ENCODE measurements at regions not wholly inside any gene's neighbourhood (a gene's known extent, or its start where the extent isn't known, plus 50 kb on each side); places are given as distances from the start of the nearest gene placed in this dataset.

GRCh38 chrX:74230094-74230493 is 73.9 kb upstream of the ZCCHC13 start:
- DNase-seq (ENCODE audit: extremely low read depth, insufficient read length) = no peak
- TF ChIP-seq CTCF (IDR thresholded peaks at IDR 0.05; ENCODE audit: insufficient read depth, low read length, poor library complexity, severe bottlenecking) = no peak
- H3K4me3 ChIP-seq (replicated peaks; ENCODE audit: low read depth, low read length) = no peak overlapping the region
- H3K36me3 ChIP-seq (ENCODE audit: control insufficient read depth, insufficient read depth, low read length) = no peaks in the 10 kb centered on the region; the same call in 1 of the 2 replicates
- H3K27me3 ChIP-seq (replicated peaks; ENCODE audit: control insufficient read depth, insufficient read depth, low read length) = no peaks in the 10 kb centered on the region

GRCh38 chrX:74225111-74225510 is 78.9 kb upstream of the ZCCHC13 start:
- no peak overlapping the region for H3K4me3 ChIP-seq (replicated peaks; ENCODE audit: low read depth, low read length)
- no peaks in the 10 kb centered on the region for H3K27me3 ChIP-seq (replicated peaks; ENCODE audit: control insufficient read depth, insufficient read depth, low read length)
- no peak for TF ChIP-seq CTCF (IDR thresholded peaks at IDR 0.05; ENCODE audit: insufficient read depth, low read length, poor library complexity, severe bottlenecking)
- H3K36me3 ChIP-seq (ENCODE audit: control insufficient read depth, insufficient read depth, low read length) = no peaks in the 10 kb centered on the region; the same call in 1 of the 2 replicates
- DNase-seq (ENCODE audit: extremely low read depth, insufficient read length) = no peak

- no peak overlapping the region for H3K4me3 ChIP-seq (replicated peaks; ENCODE audit: low read depth, low read length)
- no peak for TF ChIP-seq CTCF (IDR thresholded peaks at IDR 0.05; ENCODE audit: insufficient read depth, low read length, poor library complexity, severe bottlenecking)
- no peak for DNase-seq (ENCODE audit: extremely low read depth, insufficient read length)
- no peaks in the 10 kb centered on the region for H3K27me3 ChIP-seq (replicated peaks; ENCODE audit: control insufficient read depth, insufficient read depth, low read length)
- no peaks in the 10 kb centered on the region for H3K36me3 ChIP-seq (ENCODE audit: control insufficient read depth, insufficient read depth, low read length)
Observed at GRCh38 chrX:74220277-74220676, 83.7 kb upstream of the ZCCHC13 start.

- no peaks in the 10 kb centered on the region for H3K27me3 ChIP-seq (replicated peaks; ENCODE audit: control insufficient read depth, insufficient read depth, low read length)
- H3K36me3 ChIP-seq (ENCODE audit: control insufficient read depth, insufficient read depth, low read length) = no peaks in the 10 kb centered on the region
Observed at GRCh38 chrX:74218895-74219294, 85.1 kb upstream of the ZCCHC13 start.

GRCh38 chrX:74216421-74216820 is 87.6 kb upstream of the ZCCHC13 start:
- H3K4me3 ChIP-seq (replicated peaks; ENCODE audit: low read depth, low read length) = no peak overlapping the region
- no peaks in the 10 kb centered on the region for H3K27me3 ChIP-seq (replicated peaks; ENCODE audit: control insufficient read depth, insufficient read depth, low read length)
- DNase-seq (ENCODE audit: extremely low read depth, insufficient read length) = no peak
- TF ChIP-seq CTCF (IDR thresholded peaks at IDR 0.05; ENCODE audit: insufficient read depth, low read length, poor library complexity, severe bottlenecking) = no peak
- no peaks in the 10 kb centered on the region for H3K36me3 ChIP-seq (ENCODE audit: control insufficient read depth, insufficient read depth, low read length)

More at GRCh38 chrX:74218895-74219294, 85.1 kb upstream of the ZCCHC13 start:
- no peak for DNase-seq (ENCODE audit: extremely low read depth, insufficient read length)
- no peak for TF ChIP-seq CTCF (IDR thresholded peaks at IDR 0.05; ENCODE audit: insufficient read depth, low read length, poor library complexity, severe bottlenecking)
- H3K4me3 ChIP-seq (replicated peaks; ENCODE audit: low read depth, low read length) = no peak overlapping the region

- no peaks in the 10 kb centered on the region for H3K36me3 ChIP-seq (ENCODE audit: control insufficient read depth, insufficient read depth, low read length)
- TF ChIP-seq CTCF (IDR thresholded peaks at IDR 0.05; ENCODE audit: insufficient read depth, low read length, poor library complexity, severe bottlenecking) = no peak
- H3K4me3 ChIP-seq (replicated peaks; ENCODE audit: low read depth, low read length) = no peak overlapping the region
- DNase-seq (ENCODE audit: extremely low read depth, insufficient read length) = no peak
- no peaks in the 10 kb centered on the region for H3K27me3 ChIP-seq (replicated peaks; ENCODE audit: control insufficient read depth, insufficient read depth, low read length)
Observed at GRCh38 chrX:74211911-74212310, 92.1 kb upstream of the ZCCHC13 start.
